Duodenal mucosa (tissue), 2 donors: ENCODE measurements at regions not wholly inside any gene's neighbourhood (a gene's known extent, or its start where the extent isn't known, plus 50 kb on each side); places are given as distances from the start of the nearest gene placed in this dataset.
"Not testable (repeated sequence)": the region's sequence is repeated elsewhere in the genome, so short reads cannot be mapped to it uniquely, and the experiment has no call there.

Experiments
- H3K27ac ChIP-seq: one replicate; pipeline ENCODE4 v1.7.0; 2013; ENCODE audit warnings: low read depth, low read length
- H3K27me3 ChIP-seq, 2 donors: one replicate each; pipeline ENCODE4 v1.7.0; 2013; ENCODE audit warnings: low read length in 2 of 2, control low read depth in 1 of 2; ENCODE audit not compliant: insufficient read depth in 2 of 2, control insufficient read depth in 1 of 2
- H3K36me3 ChIP-seq, 2 donors: one replicate each; pipeline ENCODE4 v1.7.0; 2013; ENCODE audit warnings: low read length in 2 of 2, control low read depth in 1 of 2; ENCODE audit not compliant: insufficient read depth in 2 of 2, control insufficient read depth in 1 of 2
- H3K4me1 ChIP-seq, 2 donors: one replicate each; pipeline ENCODE4 v1.7.0; 2013; ENCODE audit warnings: low read length in 2 of 2, control low read depth in 1 of 2; ENCODE audit not compliant: insufficient read depth in 2 of 2, control insufficient read depth in 1 of 2
- H3K4me3 ChIP-seq, 2 donors: one replicate each; pipeline ENCODE4 v1.7.0; 2013; ENCODE audit warnings: low read length in 2 of 2, low read depth in 1 of 2
- H3K9ac ChIP-seq, 2 donors: one replicate each; pipeline ENCODE4 v1.7.0; 2013; ENCODE audit warnings: low read length in 2 of 2, low read depth in 1 of 2
- H3K9me3 ChIP-seq, 2 donors: one replicate each; pipeline ENCODE4 v1.7.0; 2013; ENCODE audit warnings: low read length in 2 of 2, control low read depth in 1 of 2; ENCODE audit not compliant: control insufficient read depth in 1 of 2

DNA sequence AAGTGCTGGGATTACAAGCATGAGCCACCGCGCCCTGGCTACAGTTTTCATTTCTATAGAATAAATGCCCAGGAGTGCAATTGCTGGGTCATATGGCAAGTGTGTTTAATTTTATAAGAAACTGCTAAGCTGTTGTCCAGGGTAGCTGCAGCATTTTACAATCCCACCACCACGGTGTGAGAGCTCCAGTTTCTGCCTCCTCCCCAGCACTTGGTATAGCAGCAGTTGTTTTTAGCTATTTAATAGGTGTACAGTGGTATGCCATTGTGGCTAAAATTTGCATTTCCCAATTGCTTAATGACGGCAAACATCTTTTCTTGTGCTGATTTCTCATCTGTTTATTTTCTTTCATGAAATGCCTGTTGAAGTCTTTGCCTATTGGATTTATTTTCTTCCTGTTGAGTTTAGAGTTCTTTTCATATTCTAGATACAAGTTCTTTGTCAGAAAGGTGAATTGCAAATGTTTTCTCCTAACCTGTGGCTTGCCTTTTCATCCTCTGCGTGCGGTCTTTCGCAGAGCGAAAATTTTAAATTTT lies 100.3 kb downstream of the NDFIP1 start:
- H3K9ac ChIP-seq: no peak overlapping the region

GRCh38 chr5:142208244-142208643 lies 99.7 kb downstream of the NDFIP1 start:
- H3K9me3 ChIP-seq, H3K27ac ChIP-seq, H3K36me3 ChIP-seq: not testable (repeated sequence)

More for the DNA sequence above, 100.3 kb downstream of the NDFIP1 start:
- Histone ChIP-seq H3K4me3 (no peak overlapping the region), H3K36me3 (no peaks in the 10 kb centered on the region), H3K27me3 (no peaks in the 10 kb centered on the region), H3K9me3 (no peaks in the 10 kb centered on the region), H3K27ac (no peak overlapping the region), H3K4me1 (no peaks in the 10 kb centered on the region)

GRCh38 chr5:142206801-142207200 lies 98.2 kb downstream of the NDFIP1 start:
- no peak overlapping the region for H3K9ac ChIP-seq

More at GRCh38 chr5:142208244-142208643, 99.7 kb downstream of the NDFIP1 start:
- not testable (repeated sequence) for H3K4me3 ChIP-seq, H3K9ac ChIP-seq, H3K27me3 ChIP-seq, H3K4me1 ChIP-seq

GRCh38 chr5:142204219-142204618 lies 95.6 kb downstream of the NDFIP1 start:
- Histone ChIP-seq H3K27ac (no peak overlapping the region), H3K4me1 (no peaks in the 10 kb centered on the region), H3K36me3 (no peaks in the 10 kb centered on the region), H3K4me3 (no peak overlapping the region), H3K27me3 (no peaks in the 10 kb centered on the region), H3K9ac (no peak overlapping the region), H3K9me3 (no peaks in the 10 kb centered on the region)

More at GRCh38 chr5:142206801-142207200, 98.2 kb downstream of the NDFIP1 start:
- no peaks in the 10 kb centered on the region for H3K9me3 ChIP-seq
- H3K4me1 ChIP-seq: no peaks in the 10 kb centered on the region
- no peaks in the 10 kb centered on the region for H3K27me3 ChIP-seq
- no peaks in the 10 kb centered on the region for H3K36me3 ChIP-seq
- H3K4me3 ChIP-seq: no peak overlapping the region
- no peak overlapping the region for H3K27ac ChIP-seq
